HG02623 (cell line): ENCODE measurements at regions not wholly inside any gene's neighbourhood (a gene's known extent, or its start where the extent isn't known, plus 50 kb on each side); places are given as distances from the start of the nearest gene placed in this dataset.

Experiments
- ATAC-seq: cut with Tn5 transposase; IDR thresholded peaks from one replicate; pipeline ENCODE4 v1.9.1; 2021; ENCODE audit warnings: moderate library complexity; ENCODE audit not compliant: unreplicated experiment

DNA sequence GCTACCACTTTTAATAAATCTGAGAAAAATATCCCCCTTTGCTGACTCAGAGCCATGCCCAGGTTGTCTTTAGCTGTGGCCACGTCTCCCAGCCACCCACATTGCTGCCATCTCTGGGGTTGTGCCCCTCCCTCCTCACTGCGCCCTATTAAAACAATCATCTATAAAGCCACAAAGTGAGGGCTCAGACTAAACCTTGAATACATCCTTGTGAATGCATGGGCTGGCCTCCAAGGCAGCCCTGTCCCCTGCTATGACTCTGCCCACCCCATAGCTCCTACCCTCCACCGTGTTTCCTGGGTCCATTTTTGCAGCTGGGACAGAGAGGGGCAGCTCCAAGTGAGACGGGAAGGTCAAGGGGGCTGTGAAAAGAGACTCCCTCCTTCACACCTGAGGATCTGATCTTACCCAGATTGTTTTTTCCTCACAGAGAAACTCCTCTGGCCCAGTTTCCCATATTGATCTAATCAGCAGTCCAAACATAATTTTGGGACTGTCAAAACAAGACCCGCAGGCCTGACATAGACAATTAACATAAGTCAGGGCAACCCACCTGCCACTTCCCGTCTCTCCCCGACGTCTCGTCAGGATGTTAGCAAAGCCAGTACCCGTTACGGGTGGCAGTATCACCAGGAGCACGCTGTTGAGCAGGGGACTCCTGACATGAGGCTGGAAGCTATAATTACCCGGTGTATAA, 199.0 kb downstream of the KATNAL1 start:
- ATAC-seq = no peak

DNA sequence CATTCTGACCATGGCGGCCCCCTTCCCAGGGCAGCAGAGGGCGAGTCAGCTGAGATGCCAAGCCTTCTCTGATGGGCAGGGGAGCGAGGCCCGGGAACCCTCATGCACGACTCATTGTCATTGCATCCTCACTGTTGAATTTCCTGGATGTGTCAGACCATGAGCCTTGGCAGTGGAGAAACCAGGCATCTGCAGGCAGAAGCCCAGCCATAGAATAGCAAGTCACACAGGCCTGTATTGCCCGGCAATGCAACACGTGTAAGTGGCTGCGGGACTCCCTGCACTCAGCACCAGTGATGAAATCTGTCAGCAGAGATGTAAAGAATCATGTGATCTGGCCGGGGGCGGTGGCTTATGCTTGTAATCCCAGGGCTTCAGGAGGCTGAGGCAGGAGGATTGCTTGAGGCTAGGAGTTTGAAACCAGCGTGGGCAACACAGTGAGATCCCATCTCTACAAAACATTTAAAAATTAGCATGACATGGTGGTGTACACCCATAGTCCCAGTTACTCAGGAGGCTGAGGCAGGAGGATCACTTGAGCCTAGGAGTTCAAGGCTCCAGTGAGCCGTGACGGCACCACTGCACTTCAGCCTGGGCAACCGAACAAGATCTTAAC, 199.7 kb downstream of the KATNAL1 start:
- no peak for ATAC-seq

GRCh38 chr13:30107121-30107520, 200.2 kb downstream of the KATNAL1 start:
- ATAC-seq = no peak

DNA sequence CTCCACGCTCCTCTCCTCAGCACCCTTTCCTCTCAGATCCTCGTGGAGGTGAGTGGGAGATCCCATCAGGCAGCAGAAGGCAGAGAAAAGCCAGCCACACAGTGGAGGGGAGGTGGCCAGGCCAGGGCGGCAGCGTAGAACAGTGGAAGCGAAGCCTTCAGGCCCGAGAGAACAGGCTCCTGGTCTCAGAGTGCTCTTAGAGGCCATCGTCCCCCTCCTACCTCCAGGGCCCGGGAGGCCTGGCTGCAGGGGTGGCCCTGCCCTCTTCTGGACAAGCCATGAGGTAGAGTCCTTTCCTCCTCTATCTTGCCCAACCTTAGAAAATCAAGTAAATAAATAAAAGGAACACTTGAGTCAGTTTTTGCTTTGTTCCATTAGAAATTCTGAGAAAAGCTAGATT, 202.0 kb downstream of the KATNAL1 start:
- ATAC-seq = no peak

DNA sequence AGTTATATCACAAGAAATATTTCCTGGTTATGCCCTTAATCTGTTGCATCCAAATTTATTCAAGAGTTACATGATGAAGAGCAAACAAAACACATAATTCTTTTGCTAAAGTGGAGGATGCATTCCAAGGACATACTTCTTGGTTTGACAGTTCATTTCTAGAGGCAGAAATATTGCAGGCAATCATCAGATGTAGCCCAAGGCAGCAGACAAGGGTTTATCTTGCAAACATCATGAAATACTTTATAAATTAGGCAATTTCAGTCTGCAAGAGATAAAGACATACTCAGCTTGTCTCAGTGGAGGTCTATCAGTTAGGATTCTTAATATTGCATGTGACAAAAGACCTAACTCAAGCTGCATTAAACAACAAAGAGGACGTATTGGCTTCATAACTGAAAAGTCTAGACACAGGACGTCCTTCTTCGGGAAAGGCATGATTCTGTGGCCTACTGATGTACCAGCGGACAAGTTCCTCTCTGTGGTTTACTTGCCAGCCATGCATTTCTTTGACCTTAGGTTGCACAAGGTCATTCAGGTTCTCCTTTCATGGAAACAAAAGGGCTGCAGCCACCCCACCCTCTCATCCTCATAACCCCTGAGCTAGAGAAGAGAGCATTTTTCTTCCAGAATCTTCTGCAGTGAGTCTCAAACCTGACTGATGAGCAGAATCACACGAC, 204.1 kb downstream of the KATNAL1 start:
- no peak for ATAC-seq

GRCh38 chr13:30100226-30100625, 207.1 kb downstream of the KATNAL1 start:
- ATAC-seq = no peak

- ATAC-seq = no peak
Measured at GRCh38 chr13:30097701-30098100, 209.7 kb downstream of the KATNAL1 start.

- ATAC-seq = no peak
Measured at GRCh38 chr13:30097089-30097488, 210.3 kb downstream of the KATNAL1 start.

DNA sequence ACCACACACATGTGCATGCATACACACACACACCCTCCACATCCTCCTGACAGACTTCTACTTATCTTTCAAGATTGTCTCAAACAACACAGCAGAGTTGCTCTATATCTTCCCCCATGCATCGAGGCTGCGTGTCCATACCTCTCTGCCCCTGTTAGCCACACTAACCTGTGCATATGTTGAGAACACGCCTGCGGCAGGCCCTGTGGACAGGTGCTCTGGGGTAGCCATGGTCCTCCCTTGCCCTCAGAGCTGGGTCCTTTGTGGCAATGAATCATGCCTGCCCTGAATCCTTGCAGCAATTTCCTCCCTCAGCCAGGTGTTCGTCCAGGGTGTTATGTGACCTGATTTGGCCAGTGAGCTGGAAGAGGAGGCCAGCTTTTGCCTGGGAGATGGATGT, 213.3 kb downstream of the KATNAL1 start:
- ATAC-seq = no peak

- no peak for ATAC-seq
Measured at GRCh38 chr13:30093236-30093635, 214.1 kb downstream of the KATNAL1 start.

- ATAC-seq = no peak
Measured at GRCh38 chr13:30091691-30092090, 215.7 kb downstream of the KATNAL1 start.

DNA sequence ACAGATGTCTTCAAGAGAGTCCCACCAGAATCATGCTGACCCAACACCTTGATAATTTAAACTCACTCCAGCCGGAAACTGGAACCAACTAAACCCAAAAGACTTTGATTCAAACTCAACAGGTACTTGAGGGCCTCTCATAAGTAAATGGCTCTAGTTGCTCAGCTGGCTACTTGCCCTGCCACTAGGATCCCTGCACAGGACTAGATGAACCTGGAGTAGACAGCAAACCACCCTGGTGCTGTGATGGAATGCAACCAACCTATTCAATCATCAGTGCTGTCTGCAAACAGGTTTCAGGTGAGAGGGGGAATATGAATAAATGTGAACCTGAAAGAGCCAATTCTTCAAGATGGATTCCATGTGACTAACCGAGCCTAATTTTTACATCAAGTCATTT, 216.3 kb downstream of the KATNAL1 start:
- ATAC-seq = no peak

GRCh38 chr13:30088312-30088855, 219.0 kb downstream of the KATNAL1 start:
- ATAC-seq = no peak

DNA sequence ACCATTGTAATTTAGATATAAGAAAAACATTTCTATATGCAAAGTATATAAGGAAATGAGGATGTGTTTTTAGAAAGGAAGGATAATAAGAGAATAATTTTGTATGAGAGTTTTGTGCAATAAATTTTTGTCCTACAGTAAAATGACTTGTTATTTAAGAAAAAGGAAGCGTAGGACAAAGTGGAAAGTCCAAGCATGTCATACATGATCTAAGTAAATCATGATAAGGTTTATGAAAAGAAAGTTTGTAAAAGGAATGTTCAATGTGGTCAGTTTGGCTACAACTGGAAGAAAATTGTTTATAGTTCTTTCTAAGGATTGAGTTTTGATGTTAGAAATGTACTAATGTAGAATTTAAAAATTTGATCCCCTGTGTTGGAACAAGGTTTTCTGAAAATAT, 222.3 kb downstream of the KATNAL1 start:
- ATAC-seq = no peak

GRCh38 chr13:30082391-30082790, 225.0 kb downstream of the KATNAL1 start:
- ATAC-seq = no peak

DNA sequence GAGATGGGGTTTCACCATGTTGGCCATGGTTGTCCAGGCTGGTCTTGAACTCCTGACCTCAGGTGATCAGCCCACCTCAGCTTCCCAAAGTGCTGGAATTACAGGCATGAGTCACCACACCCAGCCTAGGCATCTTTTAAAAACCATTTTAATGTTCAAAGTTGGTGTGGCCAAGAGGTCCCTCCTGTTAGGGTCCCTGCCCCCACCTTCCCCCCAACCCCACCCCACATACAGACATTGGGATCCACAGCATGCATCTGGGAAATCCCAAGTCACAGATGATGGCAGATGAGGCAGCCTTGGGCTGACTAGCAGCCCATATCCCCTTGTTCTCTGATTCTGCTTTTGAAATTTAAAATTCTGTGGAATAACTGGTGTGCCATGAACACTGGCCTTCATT, 226.0 kb downstream of the KATNAL1 start:
- ATAC-seq = no peak

DNA sequence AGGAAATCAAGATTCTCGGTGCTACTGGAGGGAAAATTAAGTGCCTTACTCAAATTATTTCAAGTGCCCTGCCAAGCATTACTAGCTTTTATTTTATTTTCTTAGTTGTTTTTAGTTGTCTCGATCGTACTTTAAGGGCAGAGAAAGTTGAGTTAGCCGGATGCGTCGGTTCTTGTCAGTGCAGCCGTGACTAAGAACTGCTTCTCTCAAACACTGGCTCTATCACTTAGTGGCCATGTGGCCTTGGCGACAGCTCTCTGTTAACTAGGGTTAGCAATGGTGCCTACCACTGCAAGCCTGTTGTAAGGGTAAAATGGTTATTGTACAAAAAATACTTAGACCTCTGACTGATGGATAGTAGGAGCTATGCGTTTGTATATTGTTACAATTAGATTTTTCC, 227.8 kb downstream of the KATNAL1 start:
- no peak for ATAC-seq

DNA sequence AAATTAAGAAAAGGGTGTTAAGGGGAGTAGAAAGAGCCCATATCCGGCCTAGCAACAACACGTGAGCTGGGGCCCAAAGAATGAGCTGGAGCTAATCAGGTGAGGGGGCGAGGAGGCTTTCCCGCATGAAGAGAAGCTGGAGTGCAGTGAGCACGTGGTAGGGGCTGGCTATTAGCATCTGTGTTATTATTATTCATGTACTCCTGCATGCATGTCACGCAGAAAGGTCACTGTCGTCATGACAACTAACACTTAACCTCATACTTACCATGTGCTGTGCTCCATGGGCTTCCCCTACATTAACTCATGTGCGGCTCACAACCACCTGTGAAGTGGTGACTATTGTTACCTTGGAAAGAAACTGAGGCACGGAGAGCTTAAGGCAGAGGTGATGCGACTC, 227.6 kb upstream of the UBL3 start:
- ATAC-seq = no peak

DNA sequence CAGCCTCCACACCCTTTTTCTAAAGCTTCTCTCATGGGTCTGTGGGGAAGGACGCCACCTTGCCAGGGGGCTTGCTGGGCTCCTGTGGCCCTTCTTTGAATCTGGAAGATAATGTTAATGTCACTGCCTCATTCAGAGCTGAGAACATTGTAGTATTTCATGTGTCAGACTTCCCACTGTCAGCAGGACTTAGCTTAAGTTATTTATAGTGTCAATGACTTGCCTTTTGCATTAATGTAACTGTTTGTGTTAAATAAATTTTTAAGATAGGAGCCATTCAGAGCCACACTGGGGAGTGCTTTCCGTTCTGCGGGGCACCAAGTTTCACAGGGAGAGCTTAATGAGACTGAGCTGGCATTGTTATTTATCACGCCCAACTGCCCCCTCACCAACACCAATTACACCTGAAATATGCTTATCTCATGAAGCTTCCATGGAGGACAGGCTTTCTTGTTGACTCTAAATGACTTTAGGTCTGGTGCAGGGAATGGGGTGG, 226.9 kb upstream of the UBL3 start:
- no peak for ATAC-seq

- no peak for ATAC-seq
Measured at GRCh38 chr13:30074955-30075614, 224.7 kb upstream of the UBL3 start.

- no peak for ATAC-seq
Measured at GRCh38 chr13:30074431-30074830, 224.0 kb upstream of the UBL3 start.
